ENCODE measurements at regions not wholly inside any gene's neighbourhood (a gene's known extent, or its start where the extent isn't known, plus 50 kb on each side); places are given as distances from the start of the nearest gene placed in this dataset.

DNA sequence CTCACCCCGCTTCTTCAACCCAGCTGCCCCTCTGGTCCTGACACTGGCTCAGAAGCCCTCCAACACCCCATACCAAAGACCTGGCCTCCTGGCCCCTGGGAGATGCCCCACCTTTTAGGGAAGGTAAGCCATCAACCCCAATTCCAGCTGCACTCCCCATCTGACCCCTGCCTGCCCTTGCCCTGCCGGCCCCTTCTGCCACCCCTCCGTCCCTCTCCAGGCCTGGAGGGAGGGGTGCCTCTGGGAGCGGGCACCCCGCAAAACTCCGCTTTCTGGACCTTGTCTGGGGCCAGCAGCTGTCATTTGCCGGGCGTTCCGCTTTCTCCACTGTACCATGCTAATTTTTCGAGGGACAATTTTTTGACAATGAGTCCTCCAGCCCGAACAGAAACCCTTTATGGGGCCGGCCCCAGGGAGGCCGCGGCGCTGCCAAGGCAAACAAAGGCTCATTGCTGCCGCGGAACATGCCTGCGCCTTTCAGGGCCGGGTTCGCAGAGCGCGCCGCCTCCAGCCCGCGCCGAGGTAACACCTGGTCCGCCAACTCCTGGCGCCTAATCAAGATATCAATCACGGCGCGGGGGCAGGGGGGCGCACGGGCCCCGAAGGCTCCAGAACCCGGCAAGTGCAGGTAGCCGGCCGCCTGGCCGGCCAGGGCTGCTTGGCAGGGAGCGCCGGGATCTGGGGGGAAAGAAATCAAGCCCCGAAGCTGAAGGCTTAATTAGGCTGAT lies 96.0 kb downstream of the INHBB start:
- no peak for DNase-seq

DNA sequence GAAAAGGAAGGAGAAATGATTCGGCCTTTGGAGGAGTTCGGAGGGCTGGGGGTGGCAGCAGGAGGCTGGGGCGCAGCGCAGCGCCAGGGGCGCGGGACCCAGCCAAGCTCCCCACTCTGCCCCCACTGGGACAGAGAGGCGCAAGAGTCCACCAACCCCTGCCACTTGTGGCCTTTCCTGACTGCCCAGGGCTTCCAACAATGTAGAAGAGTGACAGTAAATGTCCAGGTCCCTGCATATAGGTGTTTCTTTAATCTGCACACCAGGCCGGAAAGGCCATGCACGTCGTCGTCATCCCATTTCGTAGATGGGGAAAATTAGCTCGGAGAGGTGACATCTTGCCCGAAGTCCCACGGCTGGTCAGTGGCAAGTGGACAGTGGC lies 96.6 kb downstream of the INHBB start:
- DNase-seq, result no peak

DNA sequence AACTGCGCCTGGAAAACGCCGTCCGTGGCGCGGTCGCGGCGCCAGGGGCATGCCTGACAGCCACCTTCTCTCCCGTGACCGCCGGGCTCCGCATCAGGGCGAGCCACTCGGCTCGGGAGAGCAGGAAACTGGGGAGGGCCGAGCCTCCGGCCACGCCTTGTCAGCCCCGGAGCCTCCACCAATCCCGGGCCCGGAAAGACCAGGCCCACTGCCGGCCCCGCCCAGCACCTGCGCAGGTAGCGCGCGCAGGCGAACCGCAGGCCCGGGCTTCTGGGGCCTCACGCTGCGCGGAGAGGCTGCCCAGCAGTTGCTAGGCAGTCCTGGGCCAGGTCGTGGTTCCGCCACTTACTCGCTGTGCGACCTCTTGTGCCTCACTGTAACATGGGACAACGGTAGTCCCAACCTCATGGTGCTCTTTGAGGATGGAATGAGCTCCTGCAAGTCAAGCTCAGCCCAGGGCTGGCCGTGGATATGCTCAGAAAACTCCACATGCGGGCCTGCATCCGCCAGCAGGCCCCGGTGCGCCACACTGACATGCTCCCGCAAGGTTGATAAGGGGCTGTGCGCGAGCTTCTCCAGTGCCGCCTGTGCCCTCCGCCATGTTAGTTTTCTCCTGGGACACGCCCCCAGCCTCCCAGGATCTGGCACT lies 97.1 kb downstream of the INHBB start:
- no peak for DNase-seq

DNA sequence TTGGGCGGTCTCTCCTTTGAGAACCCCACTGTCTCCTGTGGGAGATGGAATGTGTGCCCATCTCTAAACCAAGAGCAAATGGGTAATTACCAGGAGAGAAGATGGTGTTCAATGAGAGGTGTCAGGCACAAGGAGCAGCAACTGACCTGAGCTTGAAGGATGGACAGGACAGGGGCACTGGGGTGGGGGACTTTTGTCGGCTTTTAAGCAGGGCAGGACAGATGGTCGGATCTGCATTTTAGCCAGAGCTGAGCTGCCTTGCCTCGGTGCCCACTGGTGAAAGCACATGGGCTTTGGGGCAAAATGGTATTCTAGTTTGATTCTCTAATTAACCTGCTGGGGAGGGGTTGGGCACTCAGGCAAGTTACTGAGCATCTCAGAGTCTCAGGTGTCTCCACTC lies 98.0 kb downstream of the INHBB start:
- DNase-seq, result no peak

DNA sequence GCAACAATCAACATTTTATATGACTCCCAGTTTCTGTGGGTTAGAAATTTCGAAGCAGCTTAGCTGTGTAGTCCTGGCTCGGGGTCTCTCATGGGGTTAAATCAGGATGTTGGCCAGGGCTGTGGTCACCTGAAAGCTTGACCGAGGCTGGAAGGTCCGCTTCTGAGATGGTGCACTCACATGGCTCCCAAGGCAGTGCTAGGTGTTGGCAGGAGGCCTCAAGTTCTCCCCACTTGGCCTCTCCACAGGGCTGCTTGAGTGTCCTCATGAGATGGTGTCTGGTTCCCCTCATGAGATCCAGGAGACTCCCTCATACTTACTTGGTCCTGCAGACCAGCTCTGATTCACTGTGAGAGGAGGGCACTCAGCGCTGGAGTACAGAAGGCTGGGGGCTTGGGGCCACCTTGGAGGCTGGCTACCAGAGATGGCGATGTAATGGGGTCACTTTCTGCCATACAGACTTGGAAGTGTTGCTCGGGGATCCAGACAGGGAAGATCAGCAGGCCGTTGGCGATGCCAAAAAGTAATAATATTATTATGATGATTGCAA lies 98.8 kb downstream of the INHBB start:
- DNase-seq, result no peak

DNA sequence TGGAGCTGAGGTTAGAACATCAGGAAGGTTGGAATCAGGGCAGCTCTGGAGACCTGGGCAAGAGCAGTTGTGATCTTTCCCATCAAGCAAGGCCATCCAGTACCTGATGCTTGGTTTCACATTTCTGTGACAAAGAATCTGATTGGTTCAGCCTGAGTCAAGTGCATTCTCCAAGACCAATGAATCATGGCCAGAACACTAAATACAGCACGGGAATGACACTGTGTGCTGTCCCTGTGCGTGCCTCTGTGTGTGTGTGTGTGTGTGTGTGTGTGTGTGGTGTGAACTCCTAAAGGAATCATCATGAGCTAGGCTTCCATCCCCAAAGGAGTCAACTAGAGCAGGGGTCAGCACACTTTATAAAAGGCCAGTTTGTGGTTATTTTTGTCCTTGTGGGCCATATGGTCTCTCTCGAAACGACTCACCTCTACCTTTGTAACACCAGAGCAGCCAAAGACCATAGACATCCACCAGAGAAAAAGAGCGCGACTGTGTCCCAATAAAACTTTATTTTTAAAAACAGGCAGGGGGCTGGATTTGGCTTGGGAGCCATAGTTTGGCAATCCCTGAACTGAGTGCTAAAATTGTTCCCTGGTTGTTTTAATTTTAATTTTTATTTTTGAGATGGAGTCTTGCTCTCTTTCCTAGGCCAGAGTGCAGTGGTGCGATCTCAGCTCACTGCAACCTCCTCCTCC lies 99.7 kb downstream of the INHBB start:
- peak; percentile 30 for DNase-seq

DNA sequence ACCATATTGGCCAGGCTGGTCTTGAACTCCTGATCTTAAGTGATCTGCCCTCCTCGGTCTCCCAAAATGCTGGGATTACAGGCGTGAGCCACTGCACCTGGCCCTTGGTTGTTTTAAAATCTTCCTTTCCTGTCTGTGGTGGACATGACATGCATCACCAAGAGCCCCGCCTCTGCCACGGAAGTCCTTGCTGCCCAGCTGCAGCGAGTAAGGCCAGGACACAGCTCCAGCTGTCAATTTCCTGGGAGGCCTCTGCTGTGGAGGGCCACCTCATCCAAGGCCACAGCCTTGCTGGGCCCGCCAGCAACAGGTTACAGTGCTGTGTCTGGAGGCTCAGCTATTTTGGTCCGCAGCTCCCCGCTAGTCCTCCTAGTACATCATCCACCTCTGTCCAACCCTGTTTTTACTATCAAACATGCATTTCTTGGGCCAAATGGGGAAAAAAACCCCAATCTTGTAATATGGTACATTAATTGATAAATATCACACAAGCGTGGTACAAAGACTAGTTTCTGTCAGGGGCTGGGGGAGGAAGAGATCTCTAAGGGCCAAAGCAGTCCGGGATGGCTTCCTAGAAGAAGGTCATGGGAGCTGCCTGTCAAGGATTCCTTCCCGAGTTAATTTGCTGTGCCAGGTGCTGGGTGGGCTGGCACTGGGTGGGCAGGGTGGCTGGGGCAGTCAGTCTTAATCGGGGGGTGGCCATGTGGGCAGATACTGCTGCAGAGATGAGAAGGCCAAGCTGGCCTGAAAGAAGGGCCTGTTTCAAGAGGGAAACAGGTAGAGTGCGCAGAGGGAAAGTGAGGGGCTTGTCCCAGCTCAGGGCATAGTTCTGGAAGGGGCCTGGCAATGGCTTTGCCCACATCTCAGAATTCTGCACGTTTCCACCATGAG lies 100.5 kb downstream of the INHBB start:
- no peak for DNase-seq

DNA sequence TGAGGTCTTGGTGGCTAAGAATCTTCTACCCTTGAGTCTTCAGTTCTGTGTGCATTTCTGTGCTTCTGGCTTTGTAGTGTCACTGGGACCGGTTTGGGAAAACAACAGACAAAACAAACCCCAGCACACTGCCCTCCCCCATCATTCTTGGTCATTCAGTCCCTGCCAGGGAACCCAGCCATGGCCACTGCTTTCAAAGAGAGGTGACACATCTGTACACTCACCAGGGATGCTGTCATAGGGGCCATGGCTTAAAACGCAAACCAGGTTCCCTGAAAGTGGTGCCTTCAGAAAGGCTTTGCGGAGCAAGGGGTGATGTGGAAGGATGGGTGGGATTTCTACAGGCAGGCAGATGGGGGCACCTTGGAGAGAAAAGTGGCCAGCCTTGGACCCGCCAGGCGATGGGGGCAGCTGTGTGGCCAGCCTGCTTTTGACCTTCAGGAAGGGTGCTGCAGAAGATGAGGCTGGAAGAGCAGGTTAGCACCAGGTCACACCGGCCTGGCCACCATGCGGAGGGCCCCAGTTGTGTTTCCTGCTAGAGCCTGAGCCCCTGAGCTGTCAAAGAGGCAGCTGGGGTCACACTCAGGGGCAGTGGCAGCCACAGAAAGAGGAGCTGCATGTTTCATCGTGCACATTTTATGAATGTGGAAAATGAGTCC lies 101.3 kb downstream of the INHBB start:
- DNase-seq, result no peak

DNA sequence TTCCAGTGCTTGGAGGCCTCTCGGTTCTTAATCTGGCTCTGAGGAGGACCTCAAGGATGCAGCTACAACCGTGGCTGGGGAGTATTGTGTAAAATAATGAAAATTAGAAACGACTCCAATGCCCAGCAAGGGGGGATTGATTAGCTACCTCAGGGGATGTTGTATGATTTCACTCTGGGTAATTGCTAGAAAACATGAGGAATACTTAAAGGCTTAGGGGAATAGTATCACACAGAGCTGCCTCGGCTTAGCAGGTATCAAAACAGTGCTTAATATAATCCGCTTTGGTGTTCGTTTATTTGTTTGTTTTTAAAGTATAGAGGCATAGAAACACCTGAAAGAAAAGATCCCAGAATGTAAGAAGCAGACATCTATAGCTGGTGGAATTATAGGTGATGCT lies 102.5 kb downstream of the INHBB start:
- no peak for DNase-seq

DNA sequence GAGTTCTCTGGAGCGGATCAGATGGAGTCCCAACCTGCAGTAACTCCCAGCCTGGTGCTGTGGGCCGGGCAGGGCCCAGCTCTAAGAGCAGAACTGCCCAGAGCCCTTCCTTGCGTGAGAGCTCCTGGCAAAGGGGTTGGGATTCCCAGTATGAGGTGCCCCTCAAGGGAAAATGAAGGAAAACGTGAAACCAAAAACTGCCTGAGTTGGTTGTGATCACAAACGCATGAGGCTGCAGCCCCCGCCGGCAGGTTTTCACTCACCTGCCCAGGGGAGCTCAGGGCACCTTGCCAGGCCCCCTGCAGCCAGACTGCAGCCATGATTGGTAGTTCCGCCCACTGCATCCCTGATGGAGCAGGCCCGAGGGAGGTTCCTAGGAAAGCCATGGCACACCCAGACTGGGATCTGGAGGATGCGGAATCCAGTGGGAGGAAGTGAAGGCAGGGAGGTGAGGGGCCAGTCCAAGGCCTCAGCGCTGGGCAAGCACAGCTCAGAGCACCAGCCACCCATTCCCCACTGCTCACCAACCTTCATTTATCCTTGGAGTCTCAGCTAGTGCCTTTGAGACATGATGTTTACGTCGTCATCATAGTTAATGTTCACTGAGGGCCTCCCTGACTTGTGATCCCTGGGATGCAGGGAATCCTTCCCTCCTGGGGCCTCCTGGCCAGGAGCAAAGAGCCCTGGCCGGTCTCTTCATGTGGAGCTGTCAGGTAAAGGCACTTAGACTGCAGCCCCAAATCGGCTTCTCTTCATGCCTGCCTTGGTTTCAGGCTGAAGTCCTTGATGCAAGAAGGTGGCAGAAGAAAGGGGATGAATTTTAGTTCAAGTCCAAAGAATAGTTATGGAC lies 103.2 kb downstream of the INHBB start:
- DNase-seq, result no peak

DNA sequence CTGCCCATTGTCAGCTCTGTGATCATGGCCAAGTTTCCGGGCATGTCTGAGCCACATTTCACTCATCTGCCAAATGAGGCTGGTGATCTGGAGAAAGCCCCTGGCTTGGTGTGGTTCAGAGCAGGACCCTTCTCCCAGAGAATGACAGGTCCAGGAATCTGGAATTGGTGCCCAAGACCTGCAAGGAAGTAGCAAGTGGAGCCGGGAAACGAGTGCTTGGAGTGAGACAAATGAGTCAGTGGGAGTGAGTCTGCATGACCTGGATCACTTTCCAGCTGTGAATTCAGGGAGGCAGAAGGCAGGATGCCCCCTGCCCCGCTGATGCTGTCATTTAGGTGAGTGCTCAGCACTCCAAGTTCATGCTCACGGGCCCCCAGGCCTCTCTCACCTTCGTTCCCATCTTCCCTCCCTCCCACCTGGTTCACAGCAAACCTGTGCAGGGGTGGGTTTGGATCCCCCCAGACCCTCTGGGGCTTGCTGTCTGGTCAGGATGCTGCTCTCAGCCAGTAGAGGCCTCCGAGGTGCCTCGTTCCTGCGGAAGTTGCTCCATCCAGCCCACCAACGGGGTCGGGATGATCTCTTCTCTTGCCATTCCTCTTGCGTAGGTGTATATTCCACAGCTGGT lies 104.4 kb downstream of the INHBB start:
- DNase-seq, result no peak

DNA sequence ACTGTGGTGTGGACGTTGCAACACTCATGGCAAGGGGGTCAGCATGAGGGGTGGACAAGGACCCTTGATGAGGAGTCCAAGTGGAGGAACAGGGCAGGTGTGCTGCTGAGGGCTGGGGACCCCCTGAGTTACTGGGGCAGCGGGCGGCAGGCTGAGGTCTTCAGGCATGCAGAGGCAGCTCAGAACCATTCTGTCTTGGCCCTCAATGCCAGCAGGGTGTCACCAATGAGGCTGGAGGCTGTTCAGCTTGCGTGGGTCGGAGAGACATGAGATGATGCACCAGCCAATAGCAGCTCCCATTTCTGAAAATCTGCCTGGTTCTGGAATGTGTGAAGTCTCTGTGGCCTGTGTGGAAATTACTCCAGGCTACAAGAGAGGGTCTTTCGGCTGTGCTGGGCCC lies 105.4 kb downstream of the INHBB start:
- no peak for DNase-seq

DNA sequence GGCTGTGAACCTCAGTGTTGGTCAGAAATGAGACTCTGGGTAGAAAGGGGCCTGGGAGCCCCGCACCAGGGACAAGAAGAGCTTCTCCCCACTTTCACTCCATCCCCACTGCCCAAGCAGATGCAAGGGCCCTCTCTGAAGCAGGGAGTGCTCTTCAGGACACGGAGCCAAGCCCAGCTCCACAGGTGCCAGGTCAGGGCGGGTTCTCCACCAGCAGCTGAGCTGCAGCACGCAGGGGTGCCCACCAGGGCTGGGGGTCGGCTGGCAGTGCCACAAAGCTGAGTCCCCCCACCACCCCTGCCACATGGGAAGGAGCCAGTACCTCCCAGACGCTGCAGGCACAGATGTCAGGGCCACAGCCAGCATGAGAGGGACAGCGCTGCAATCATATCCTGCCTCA lies 106.2 kb downstream of the INHBB start:
- DNase-seq, result no peak

DNA sequence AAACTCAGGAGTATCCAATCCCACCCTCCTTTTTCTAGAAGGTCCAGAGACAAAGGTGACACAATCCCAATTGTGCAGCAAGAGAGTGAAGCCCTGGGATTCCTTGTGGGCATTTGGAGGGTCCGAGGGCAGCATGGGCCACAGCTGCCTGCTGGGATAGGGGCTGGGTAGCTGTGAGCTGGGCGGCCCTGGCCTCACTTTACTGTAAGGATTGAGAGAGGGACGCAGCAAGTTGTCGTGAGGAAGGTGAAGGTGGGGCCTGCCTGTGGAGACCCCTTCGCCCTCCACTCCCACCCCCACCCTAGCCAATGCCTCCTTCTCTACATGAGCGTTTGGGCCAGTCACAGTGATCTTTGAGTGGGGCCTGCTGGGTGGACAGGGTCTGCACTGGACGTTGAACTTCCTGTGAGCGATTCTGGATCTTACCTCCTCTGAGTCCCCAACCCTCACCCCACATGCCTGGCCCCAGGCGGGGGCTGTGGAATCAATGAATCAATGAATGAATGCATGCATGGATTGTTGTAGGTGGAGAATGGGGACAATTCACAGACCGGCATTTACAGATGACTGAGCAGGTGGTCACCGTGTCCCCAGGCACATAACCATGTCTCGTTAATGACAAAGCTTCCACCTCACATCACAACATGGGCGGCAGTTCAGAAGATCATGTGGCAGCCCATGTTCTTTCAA lies 107.2 kb downstream of the INHBB start:
- no peak for DNase-seq

DNA sequence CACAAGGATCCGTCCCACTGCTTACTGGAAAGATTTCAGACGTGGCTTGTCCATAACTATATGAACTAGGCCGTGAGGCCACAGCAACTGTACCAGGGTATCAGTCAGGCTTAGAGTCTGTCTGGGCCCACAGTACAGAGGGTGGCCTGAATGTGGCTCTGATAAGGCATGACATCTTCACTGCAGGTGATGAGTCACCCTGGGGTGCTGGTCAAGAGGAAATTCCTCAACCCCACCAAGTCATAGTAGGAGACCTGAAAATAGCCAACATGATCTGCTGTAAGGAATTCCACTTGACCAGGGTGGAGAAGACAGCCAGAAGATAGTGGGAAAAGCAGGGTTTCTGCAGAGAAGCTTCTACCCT lies 107.7 kb downstream of the INHBB start:
- no peak for DNase-seq

DNA sequence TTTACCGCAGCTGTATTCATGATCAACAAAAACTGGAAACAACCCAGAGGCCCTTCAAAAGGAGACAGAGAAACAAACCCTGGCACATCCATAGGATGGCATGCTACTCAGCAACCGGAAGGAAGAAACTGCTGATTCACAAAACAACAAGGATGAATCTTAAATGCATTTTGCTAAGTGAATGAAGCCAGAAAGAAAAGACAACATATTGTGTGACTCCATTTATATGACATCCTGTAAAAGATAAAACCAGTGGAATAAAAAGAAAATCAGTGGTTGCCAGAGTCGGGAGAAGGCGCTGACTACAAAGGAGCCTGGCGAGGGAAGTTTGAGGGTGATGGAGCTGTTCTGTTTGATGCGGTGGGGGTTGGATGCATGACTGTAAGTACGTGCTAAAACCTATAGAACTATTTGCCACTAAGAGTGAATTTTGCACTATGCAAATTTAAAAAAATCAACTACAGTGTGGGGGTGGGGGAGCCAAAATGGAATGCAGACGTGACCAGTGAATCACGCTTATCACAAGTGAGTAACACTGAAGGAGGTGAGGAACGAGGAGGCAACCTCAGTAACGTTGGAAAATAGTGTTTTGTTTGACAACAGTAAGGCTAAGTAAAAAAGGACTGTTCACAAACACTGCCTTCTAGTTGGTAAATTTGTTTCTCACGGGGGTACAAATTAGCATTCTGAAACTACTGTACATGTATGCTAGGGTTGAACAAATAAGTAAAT lies 108.9 kb downstream of the INHBB start:
- DNase-seq, result no peak

DNA sequence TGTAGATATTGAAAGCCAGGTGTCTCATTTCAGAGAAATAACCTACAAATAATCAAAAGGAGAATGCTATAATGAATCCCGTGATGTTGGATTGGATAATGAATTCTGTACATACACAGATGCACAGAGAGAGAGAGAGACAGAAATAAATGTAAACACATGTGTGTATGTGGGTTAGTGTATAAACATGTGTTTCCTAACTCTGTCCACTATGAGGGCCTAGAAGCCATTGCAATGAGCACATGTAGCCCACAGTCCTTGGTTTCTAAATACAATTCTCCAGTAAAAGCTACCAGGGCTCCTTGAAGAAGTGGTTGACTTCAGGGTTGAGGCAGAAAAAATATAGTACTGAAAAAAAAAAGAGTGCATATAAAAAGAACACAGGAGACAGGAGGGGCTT lies 109.5 kb downstream of the INHBB start:
- no peak for DNase-seq

DNA sequence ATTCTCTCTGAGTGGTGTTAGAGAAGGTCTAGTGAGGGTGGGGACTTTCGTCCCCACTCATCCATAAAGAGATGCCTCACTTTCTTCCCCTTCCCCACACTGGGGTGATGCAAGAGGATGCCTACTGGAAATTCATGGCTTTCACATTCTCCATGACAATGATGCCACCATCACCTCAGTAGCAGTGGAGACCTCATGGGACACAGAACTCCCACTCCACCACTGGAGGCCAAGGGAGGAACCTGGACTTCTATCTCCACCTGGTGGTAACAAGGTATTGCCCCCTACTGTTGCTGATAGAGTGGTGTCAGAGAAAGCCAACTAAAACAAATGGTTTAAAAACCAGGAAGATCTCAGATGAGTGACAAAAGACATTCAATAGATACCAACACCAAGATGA lies 110.9 kb downstream of the INHBB start:
- no peak for DNase-seq

DNA sequence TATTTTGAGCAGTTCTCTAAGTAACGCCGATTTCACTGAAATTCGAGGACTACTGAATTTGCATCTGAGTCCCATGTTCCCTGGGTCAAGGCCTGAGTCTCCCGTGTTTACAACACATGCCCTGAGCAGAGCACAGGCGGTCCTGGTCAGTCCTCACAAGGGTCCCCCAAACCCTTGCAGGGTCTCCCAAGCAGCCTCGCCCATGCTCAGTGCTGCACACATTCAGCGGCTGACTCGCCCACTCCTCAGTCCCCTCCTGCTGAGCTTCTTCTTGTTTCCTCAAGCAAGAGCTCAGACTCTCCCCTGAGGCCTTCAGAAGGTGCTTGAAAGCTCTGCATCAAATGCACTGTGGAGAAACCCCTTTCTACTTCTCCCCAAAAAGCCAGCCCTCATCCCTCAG lies 114.6 kb downstream of the INHBB start:
- no peak for DNase-seq

DNA sequence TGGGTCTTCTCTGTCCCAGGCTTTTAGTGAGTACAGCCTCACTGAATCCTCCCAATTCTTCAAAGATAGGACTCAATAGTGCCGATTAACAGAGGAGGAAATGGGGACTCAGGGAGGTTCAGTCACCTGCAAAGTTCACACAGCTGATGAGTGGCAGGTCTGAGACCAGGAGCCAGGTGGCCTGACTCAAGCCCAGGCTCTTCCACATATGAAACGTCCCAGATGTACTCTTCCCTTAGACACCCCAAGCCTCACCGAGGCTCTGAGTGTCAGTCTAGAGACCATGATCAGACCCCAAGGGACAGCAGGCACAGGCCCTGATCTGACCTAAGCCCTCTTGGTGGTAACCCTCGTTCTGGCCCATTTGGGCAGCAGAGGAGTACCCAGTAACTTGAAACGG lies 115.2 kb downstream of the INHBB start:
- no peak for DNase-seq
